Hepatocyte (in vitro differentiated cells): ENCODE measurements at regions not wholly inside any gene's neighbourhood (a gene's known extent, or its start where the extent isn't known, plus 50 kb on each side); places are given as distances from the start of the nearest gene placed in this dataset.
A peak's percentile ranks its signal among the peaks of the same experiment; 100 is the strongest.

Source experiments
- EZH2 ChIP-seq: fragments of 200-600 bp; sonication (generic); IDR thresholded peaks from 2 replicates; pipeline ENCODE4 v1.6.1; 2016; ENCODE audit warnings: antibody characterized with exemption, mild to moderate bottlenecking, borderline replicate concordance
- TF ChIP-seq, protein P1 (sequence below): fragments of 200-600 bp; sonication (generic); IDR thresholded peaks from 2 replicates; pipeline ENCODE4 v1.5.1; 2016; ENCODE audit warnings: antibody characterized with exemption, mild to moderate bottlenecking; ENCODE audit not compliant: poor library complexity

DNA sequence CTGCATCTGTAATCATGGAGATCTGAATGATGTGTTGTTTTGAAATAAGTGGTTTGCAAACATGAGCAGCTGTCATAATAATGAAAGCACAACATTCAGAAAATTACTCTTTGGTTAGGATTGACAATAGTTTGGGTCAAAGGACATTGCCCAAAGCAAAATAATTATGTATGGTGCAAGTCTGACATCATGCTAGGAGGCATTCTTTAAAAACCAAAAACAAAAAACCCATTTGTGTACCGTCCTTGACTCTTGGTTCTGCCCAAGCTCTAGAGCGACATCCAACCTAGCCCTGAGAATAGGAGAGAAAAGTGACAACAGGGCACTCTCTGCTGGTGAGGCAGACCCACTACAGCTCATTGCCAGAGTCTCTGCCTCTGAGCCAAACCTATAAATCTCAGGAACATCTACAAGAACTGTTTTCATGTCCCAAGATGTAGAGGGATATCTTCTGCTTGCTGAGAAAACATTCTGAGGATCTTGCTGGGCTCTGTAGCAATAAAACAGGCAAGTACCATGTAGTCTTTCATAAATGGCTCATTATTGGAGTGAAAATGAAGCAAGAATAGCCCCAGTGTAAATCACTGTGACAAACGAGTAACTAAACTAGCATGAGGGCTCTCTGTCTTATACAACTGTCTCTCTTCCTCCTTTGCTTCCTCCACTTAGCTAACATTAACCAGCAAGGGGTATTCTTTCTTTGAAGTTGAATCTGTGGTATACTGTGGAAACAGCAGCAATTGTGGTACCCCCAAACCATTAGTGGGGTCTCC is 266.8 kb upstream of the CXCR4 start:
- TF ChIP-seq, protein P1, sequence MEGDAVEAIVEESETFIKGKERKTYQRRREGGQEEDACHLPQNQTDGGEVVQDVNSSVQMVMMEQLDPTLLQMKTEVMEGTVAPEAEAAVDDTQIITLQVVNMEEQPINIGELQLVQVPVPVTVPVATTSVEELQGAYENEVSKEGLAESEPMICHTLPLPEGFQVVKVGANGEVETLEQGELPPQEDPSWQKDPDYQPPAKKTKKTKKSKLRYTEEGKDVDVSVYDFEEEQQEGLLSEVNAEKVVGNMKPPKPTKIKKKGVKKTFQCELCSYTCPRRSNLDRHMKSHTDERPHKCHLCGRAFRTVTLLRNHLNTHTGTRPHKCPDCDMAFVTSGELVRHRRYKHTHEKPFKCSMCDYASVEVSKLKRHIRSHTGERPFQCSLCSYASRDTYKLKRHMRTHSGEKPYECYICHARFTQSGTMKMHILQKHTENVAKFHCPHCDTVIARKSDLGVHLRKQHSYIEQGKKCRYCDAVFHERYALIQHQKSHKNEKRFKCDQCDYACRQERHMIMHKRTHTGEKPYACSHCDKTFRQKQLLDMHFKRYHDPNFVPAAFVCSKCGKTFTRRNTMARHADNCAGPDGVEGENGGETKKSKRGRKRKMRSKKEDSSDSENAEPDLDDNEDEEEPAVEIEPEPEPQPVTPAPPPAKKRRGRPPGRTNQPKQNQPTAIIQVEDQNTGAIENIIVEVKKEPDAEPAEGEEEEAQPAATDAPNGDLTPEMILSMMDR: peak; percentile 67
- no peak for TF ChIP-seq EZH2
